ENCODE measurements at regions not wholly inside any gene's neighbourhood (a gene's known extent, or its start where the extent isn't known, plus 50 kb on each side); places are given as distances from the start of the nearest gene placed in this dataset.

DNA sequence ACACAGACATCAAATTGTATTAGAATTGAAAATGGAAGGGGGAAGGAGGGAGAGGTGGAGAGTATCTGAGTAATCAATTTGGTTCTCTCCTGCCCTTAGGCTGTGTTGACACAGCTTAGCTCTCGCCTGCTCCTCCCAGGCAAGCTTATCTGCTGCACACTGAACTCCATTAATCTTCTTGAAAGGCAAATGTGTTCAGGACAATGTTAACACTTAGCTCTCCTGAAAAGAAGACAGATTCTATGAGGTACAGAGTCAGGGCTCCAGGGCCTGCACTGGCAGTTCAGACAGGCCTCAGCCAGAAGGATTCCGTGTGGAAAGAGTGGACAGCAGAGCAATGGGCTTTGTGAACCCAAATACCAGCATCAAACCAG lies 430.0 kb upstream of the TNP1 start:
- DNase-seq, result no peak

DNA sequence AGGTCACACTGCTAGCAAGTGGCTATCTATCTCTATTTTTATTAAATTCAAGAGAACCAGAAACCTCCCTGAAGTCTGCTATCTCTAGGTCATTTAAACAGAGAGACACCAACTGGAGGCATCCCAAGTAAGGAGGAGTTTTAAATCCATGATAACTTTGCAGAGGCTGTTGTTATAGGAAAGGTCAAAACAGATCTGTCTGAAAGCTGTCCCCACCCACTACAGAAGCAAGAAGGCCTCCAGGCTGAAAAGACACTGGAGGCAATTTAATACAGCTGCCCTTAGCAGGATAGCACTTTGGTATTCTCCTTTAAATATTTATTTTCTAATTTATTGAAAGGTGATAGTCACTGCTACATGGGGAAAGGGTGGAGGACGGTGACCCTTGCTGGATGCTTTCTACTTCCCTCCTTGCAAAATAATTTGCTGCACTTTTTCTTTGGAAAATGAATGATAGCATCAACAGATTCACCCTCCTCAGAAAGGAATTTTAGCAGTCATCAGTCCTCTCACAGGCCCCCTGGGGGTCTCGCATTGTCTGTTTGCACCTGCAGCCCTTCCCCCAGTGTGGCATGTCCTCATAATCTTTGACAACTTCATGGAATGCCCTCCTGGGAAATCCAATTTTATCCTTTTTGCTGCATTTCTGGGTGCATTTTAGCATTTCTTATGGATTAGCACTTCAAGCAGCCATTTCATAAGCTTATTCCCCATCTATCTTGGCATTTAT lies 429.5 kb upstream of the TNP1 start:
- no peak for DNase-seq

DNA sequence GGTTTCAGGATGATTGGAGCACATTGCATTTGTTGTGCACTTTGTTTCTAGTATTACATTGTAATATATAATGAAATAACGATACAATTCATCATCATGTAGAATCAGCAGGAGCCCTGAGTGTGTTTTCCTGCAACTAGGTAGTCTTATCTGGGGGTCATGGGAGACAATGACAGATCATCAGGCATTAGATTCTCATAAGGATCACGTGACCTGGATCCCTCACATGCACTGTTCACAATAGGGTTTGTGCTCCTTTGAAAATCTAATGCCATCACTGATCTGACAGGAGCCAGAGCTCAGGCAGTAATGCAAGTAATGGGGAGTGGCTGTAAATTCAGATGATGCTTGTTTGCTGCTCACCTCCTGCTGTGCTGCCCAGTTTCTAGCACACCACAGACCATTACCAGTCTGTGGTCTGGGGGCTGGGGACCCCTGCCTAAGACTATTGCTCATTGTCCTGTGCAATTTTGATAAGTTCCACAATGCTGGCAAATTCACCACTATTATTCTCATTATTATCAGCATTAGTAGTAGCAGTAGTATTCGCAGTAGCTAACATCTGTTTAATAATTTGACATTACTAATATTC lies 428.7 kb upstream of the TNP1 start:
- DNase-seq, result no peak

DNA sequence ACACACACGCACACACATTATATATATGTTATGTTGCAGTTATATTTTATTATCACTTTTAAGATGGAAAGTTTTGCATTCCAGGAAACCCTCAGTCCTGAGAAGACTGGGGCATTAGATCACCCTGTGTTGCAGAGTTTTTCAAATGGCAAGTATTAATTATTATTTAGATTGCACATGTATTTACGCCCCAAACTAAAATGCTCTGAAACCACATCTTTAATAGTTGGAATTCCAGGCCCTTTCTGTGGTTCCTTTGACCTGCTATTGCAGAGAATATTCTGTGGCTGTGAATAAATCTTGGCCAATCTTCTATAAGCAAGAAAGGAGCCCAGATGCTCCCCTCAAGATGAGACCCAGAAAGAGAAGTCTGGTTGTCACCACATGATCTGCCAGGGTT lies 427.0 kb upstream of the TNP1 start:
- DNase-seq, result no peak

DNA sequence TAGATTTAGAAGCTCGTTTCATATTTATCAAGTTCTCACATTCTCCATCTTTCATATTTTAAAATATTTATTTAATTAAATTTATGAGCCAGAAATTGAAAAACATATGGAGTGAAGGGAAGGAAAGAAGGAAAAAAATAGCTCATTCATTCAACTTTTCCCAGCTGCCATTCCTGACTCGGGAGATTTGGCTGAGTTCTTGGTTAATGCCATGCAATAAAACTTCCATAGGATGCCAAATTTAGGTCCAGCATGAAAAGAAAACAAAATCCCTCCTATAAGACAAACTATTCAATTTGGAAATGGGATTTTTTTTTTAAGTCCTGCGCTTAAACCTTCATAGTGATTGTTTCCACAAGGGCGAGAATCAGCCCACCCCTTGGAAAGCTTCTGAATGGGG lies 426.1 kb upstream of the TNP1 start:
- DNase-seq, result no peak

DNA sequence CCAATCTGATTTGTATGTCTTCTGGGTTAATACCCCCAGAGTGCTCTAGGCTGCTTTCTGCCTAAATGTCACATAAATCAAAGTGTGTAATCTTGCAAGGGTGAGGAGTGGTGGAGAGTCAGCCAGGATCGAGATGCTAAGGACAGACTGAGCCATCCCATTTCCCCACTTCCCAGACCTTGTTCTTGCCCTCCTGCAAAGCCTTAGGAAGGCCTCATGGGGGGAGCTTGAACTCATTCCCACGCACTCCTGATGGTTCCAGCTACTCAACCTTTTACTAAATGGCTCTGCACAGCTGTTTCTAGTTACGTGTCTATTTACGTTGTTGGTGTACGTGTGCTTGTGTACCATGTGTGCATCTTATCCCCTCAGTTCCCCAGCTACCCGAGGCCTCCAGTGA lies 423.6 kb upstream of the TNP1 start:
- no peak for DNase-seq

DNA sequence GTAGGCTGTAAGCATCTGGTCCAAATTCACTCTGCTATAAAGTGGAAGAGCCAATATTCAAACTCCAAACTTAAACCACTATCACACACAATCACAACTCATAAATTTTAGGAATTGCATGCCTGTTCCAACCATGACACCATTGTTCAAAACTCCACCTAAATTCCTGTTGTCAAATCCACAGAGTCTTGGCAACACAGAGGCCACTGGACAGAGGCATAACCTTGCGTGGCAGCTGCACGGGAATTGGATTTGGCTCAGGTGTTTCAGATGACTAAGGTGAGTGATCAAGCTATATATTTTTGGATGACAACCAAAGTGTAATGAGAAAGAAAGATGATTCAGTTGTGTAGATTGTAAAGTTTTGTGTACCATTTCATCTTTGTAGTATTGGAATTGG lies 422.7 kb upstream of the TNP1 start:
- no peak for DNase-seq

DNA sequence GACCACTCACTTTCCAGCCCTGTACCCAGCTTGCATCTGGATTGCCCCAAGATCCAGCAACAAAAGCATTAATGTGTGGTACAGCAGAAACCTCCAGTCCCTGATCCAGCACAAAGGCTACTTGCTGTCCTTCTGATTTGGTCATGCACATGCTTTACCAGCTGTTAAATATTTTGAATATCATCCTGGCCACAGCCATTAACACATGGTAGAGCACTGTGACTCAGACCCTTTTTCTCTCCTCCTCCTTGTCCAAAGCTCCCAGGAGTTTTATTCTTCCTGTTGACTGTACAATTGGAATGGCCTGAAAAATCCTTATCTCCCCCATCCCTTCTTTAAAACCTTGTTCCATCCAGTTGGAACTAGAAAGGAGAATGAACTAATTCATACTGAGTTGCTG lies 419.7 kb upstream of the TNP1 start:
- DNase-seq, result no peak

DNA sequence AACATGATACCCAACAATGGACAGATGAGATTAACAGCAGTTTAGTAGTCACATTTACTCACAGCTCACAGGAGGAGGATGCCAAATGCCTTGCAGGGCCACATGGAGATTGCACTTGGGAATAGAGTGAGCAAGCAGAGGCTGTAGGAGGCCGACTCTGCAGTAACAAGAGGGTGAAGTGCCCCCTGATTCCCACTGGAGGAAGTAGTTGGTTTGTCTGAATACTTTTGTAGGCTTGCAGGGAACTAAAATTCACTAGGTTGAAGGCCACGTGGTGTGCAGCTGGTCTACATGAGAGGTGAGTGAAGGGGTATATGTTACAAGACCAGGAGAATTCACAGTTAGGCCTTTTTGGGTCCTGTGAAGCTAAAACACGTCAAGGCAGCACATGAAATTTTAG lies 419.3 kb upstream of the TNP1 start:
- no peak for DNase-seq

DNA sequence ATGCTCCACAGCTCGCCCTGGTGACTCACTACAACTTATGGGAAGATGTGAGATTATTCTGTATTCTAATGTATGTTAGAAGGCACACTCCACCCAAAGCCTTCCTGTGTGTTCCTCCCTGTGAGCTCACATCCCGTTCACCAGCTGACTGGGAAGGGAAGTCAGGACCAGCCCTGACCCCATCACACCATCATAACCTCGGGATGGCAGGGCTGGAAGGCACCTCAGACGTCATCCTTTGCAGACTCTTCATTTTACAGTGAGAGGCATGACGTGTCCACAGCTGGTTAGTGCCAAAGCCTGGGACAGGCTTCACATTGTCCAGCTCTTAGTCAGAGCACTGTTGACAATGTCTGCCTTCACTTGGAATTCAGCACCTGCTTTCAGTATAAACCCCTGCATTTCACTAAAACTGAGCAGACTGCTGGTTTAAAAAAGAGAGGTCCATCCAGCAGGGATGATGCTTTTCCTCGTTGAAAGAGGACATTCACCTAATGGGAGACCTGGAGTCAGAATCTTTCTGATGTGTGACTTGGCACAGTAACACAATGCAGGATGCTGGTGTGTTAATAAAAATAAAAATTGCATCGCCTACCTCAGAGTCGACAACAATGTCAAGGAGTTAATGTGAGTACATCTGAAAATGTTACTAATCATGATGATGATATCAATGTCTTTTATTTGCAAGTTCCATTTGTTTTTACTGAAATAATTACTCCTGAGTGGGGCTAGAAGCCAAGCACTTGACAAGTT lies 418.0 kb upstream of the TNP1 start:
- no peak for DNase-seq

DNA sequence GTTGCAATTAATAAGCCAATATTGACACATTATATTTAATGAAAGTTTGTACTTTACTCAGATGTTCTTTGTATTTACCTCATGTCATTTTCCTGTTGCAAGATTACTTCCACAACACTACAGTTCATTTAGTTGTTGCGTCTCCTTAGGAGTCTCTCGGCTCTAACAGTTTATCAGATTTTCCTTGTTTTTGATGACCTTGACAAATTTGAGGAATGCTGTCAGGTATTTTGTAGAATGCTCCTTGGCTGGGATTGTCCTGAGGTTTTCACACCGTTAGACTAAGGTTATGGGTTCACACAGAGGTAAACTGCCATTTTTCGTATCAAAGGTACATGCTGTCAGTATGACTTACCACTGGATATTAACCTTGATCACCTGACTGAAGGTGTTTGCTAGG lies 416.6 kb upstream of the TNP1 start:
- no peak for DNase-seq

DNA sequence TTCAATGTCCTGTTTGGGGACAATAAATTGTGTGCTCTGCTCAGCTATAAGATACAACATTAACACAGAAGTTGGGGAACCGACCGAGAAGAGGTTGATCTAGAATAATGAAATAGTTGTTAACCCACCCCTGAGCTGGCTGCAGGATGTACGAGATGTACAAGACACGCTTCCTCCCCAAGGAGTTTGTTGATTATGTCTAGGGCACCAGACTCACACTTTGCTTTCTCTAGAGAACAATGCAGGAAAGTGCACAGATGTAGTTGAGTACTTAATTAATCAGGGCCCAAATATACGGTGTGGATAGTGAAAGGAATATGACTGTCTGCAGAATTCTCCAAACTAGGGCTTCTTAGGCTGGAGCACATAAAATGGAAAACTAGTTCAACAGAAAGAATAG lies 415.2 kb upstream of the TNP1 start:
- DNase-seq, result no peak

DNA sequence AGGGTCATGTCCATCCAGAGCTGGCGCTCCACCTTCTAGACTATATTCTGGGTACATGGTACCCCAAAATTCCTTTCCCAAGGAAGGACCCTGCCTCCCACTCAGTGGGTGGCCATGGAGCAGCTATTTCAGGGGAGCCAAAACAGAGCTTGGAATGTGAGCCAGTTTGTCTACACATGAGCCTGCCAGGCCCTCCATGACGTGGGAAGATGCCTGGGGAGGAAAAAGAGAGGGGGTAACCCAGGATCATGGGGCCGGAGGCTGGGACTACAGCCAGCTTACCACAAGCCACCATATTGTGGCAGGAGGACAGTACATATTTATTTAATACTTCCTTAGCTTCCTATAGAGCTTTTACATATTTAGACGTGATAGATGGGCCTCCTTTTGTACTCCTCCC lies 414.7 kb upstream of the TNP1 start:
- no peak for DNase-seq

DNA sequence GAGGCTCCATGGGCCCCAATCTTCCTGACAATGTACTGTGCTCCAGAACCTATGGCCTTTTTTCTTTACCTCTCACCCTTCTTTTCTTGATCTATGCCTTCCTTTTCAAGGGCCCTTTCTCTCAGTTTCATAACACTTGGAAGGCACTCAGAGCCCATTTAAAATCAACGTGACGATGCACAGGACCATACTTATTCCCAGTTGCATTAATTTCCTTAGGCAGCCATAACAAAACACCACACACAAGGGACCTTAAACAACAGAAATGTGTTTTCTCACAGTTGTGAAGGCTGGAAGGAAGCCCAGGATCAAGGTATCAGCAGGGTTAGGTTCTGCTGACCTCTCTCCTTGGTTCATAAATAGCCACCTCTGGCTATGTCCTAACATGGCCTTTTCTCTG lies 414.0 kb upstream of the TNP1 start:
- DNase-seq, result no peak

DNA sequence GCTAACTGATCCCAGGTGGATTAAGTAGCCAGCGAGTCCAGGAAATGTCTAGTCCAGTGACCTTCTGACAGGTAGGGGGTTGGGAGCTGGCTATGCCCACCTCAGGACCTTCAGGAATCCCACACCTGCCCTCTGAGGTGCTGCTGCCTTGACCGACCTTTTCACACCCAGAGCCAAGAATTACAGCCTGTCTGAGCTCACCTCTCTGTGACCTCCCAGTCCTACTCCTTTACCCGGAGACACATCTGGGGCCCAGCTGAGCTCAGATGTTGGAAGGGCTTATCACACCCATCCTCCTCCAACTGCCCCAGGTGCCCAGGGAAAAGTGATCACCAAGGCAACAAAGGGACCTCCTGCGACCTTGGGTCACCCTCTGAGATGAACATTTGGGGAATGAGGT lies 413.3 kb upstream of the TNP1 start:
- DNase-seq, result no peak

DNA sequence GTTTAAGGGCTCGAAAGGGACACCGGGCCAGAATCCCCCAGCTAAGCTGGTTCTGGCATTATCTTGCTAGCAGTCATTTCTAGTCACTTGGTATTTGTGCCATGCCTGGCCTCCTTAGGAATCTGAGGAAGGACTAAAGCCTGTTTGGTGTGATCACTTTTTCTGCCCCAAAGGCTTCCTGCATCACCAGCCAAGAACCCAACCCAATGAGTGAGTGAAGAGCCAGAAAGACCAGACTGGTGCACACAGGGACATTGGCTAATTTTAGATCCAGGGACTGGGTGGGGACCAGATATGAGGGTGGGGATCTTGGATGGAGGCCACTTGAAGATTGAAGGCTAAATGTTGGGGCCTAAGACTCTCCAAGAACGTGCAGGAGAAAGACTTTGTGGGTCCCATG lies 411.9 kb upstream of the TNP1 start:
- DNase-seq, result no peak

DNA sequence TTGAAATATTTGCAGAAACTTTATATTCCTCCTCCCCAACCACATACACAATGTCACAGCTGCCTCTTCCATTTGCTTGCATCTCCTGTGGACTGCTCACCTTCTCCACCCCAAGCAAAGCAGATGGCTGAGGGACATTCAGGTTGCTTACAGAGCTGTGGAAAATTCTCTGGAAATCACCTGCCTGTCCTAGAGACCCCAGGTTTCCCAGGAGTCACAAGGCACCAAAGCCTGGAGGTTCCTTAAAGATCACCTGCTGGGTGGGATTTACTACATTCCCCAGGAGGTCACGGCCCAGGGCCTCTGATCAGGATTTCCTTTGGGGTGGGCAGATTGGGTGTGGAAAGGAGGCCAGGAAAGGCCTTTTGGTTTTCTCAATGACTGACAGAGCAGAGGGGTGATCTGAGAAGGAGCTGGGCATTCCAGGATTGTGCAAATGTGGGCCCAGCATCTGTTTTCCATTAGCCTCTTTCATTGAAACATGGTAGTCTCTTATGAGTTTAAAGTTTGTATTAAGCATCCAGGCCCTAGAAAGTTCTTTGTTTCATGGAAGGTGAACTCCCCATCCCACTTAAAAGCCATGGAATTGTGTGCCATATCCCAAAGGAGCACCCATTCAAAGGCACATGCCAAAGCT lies 410.7 kb upstream of the TNP1 start:
- no peak for DNase-seq

DNA sequence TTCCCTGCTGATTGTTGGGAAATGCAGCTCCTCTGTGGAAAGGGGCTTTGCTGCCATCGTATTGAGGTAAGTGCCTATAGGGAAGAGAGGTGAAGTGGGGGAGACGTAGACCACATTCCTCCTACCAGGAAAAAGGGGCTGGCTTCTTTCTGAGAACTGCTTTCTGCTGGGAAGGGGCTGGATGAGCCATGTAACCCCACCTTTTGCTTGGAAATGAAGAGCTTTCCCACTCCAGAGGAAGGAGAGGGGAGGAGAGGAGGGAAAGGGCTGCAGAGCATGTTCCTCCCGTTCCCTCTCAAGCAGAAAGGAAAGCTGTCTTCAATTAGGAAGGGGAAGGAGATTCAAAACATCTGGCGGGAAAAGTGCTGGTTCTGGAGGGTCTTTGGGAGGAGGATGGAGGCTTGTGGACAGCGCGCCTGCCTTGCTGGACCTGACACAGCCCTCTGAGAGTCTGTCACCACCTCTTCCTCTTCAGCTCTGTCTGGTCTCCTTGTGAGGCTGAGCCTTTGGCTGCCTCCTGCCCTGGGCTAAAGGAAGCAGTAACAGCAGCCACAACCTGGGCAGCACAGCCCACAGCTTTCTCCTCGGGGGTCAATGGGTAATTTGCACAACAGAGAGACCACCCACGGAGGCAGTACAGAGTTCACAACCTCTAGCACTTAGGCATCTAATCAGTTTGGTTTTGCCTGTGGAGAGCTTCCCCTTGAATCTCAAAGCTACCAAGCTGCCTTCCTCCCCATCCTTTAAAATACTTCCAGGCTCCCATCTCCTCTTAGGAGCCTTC lies 410.0 kb upstream of the TNP1 start:
- no peak for DNase-seq

DNA sequence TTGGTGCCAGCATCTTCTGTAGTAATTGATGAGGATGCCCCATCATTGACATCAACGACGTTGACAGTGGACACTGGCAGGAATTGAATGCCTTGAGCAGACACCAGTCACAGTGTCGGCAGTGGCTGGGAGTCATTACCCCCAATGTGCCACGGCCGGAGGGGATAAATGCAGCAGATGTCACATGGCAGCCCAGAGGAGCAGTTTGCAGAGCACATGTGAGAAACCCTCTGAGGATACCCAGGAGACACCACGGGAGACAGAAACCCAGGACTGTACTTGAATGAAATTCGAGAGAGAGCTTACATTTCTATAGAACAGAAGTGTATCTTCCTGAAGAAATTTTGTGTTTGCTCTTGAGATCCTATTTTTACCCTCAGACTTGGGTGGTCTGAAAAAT lies 409.1 kb upstream of the TNP1 start:
- no peak for DNase-seq

DNA sequence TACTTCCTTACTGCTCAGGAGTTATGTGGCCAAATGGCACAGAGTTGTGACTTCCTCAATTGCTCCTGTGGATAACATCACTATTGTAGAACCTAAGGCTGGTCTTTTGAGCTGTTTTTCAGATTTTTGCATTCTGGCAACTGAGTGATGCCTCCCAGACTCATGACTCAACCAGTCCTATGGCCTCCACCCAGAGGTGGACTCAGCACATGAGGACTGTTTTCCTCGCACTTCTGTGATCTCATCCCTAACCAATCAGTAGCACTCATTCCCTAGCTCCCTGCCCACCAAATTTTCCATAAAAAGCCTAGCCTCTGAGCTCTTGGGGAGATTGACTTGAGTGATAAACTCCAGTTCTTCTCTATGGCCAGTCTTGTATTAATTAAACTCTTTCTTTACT lies 407.9 kb upstream of the TNP1 start:
- no peak for DNase-seq

DNA sequence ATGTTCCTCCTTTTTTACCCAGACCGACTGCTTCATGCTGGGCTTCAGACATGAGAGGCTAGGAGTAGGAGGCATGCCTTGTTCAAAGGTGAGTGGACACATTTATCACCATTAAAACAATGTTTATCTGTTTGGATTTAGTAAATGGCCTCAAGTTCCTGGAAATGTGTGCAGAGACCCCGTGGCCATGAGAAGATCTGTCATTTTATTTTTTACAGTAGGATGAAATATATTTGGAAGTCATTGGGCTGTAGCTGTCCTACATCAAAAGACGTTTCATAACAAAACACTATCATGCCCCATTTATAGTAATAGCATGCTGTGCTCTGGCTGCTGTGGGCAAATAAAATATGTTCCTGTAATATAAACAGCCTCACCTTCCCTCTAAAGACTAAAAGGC lies 403.9 kb upstream of the TNP1 start:
- DNase-seq, result no peak

DNA sequence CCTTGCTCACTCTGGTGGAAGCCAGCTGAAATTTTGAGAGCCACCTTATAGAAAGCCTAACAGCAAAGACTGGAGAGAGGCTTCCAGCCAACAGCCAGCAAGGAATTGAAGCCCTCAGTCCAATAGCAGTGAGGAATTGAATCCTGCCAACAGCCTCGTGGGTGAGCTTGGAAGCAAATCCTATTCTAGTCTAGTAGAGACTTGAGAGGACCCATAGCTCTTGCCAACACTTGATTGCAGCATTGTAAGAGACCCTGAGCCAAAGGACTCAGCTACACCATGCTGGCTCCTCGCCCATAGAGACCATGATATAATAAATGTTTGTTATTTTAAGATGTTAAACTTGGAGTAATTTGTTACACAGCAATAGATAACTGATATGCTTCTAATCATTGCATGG lies 403.0 kb upstream of the TNP1 start:
- no peak for DNase-seq

DNA sequence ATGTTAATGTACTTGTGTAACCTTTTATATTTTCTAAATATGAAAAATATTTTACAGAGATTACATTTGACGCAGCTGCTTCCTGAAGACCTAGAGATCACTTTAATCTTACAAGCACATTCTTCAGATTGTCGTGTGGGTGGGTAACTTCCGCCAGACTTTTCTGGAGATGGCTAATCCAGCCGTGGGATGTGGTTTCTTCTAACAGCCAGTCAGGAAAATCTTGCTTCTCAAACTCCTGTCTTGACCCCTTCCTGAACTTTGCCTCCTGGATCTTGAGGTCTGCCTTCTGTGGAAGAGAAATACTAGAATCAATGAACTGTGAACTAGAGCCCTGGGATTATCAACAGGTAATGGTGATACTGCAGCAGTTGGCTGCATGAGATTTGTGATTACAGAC lies 401.6 kb upstream of the TNP1 start:
- no peak for DNase-seq
